ENCODE measurements at regions not wholly inside any gene's neighbourhood (a gene's known extent, or its start where the extent isn't known, plus 50 kb on each side); places are given as distances from the start of the nearest gene placed in this dataset.

GRCh38 chr13:63112799-63113395 is 1697.2 kb upstream of the PCDH20 start:
- no peak for DNase-seq (ENCODE audit: low read depth)

- no peak for DNase-seq (ENCODE audit: low read depth)
These were observed 1694.8 kb upstream of the PCDH20 start for GRCh38 chr13:63110466-63110865.

- DNase-seq (ENCODE audit: low read depth), result no peak
These were observed 1691.7 kb upstream of the PCDH20 start for GRCh38 chr13:63107179-63107943.

GRCh38 chr13:63094717-63095116 is 1679.1 kb upstream of the PCDH20 start:
- no peak for DNase-seq (ENCODE audit: low read depth)

GRCh38 chr13:63093907-63094469 is 1678.3 kb upstream of the PCDH20 start:
- DNase-seq (ENCODE audit: low read depth), result no peak

GRCh38 chr13:63092456-63092855 is 1676.8 kb upstream of the PCDH20 start:
- no peak for DNase-seq (ENCODE audit: low read depth)

GRCh38 chr13:63090524-63090923 is 1674.9 kb upstream of the PCDH20 start:
- DNase-seq (ENCODE audit: low read depth), result no peak

GRCh38 chr13:63088226-63088625 is 1672.6 kb upstream of the PCDH20 start:
- DNase-seq (ENCODE audit: low read depth), result no peak

- DNase-seq (ENCODE audit: low read depth), result no peak
These were observed 1670.6 kb upstream of the PCDH20 start for GRCh38 chr13:63086286-63086685.

GRCh38 chr13:63085851-63086250 is 1670.2 kb upstream of the PCDH20 start:
- no peak for DNase-seq (ENCODE audit: low read depth)

GRCh38 chr13:63081400-63082014 is 1665.9 kb upstream of the PCDH20 start:
- no peak for DNase-seq (ENCODE audit: low read depth)

- DNase-seq (ENCODE audit: low read depth), result no peak
These were observed 1659.5 kb upstream of the PCDH20 start for GRCh38 chr13:63075126-63075525.

GRCh38 chr13:63050287-63050686 is 1634.6 kb upstream of the PCDH20 start:
- DNase-seq (ENCODE audit: low read depth), result no peak

- no peak for DNase-seq (ENCODE audit: low read depth)
These were observed 1633.0 kb upstream of the PCDH20 start for GRCh38 chr13:63048653-63049052.

- DNase-seq (ENCODE audit: low read depth), result no peak
These were observed 1629.1 kb upstream of the PCDH20 start for GRCh38 chr13:63044589-63045313.

- no peak for DNase-seq (ENCODE audit: low read depth)
These were observed 1627.0 kb upstream of the PCDH20 start for GRCh38 chr13:63042686-63043085.

GRCh38 chr13:63041640-63042414 is 1626.2 kb upstream of the PCDH20 start:
- DNase-seq (ENCODE audit: low read depth), result no peak

GRCh38 chr13:63026285-63026797 is 1610.7 kb upstream of the PCDH20 start:
- DNase-seq (ENCODE audit: low read depth), result no peak

- DNase-seq (ENCODE audit: low read depth), result no peak
These were observed 1610.1 kb upstream of the PCDH20 start for GRCh38 chr13:63025741-63026140.

GRCh38 chr13:63024458-63024857 is 1608.8 kb upstream of the PCDH20 start:
- DNase-seq (ENCODE audit: low read depth), result no peak

- no peak for DNase-seq (ENCODE audit: low read depth)
These were observed 1596.3 kb upstream of the PCDH20 start for GRCh38 chr13:63011996-63012395.

Measured in renal cortical epithelial cell (primary cell).